ENCODE measurements at regions not wholly inside any gene's neighbourhood (a gene's known extent, or its start where the extent isn't known, plus 50 kb on each side); places are given as distances from the start of the nearest gene placed in this dataset.

DNA sequence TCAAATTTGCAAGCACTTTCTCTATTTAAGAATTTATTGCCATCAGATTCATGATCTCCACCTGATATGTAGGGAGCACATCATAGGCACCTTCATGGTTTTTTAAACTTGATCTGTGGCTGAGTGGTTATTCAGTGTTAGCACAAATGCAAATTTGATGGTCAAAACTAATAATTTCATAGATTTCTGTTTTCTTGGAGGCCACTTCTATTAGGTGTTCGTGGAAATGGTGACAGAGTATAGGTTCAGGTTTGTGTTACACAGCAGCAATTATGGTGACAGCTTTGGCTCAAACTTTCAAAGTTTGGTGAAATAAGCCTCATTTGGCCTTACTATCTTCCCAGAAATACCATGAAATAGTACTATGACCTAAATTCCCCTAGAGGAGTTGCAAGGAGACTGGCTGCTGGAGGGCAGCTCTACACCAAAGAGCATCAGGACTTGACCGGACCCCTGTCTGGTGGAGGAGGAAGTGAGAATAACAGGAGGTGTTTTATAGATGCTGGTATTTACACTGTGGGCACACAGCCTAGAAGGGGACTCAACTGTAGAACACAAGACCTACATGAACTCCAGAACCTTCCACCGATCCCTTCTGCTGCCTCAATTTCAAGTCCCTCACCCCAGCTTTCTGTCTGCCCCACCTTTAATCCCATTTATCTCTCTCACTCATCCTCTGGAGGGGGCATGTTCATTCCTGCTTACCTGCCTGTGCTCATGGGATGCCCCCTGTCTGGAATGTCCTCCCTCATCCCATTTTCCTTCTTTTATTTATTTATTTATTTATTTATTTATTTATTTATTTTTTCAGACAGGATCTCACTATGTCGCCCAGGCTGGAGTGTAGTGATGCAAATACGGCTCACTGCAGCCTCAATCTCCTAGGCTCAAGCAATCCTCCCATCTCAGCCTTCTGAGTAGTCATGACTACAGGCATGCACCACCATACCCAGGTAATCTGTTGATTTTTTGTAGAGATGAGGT lies 132.9 kb upstream of the SIX2 start:
- TF ChIP-seq FOXK2 (IDR thresholded peaks at IDR 0.05) = no peak
- no peak for TF ChIP-seq FOXM1 (IDR thresholded peaks at IDR 0.05; ENCODE audit: borderline replicate concordance)
- TF ChIP-seq BHLHE40 (IDR thresholded peaks at IDR 0.05; ENCODE audit: borderline replicate concordance) = no peak
- TF ChIP-seq SP1 (IDR thresholded peaks at IDR 0.05) = no peak
- no peak for TF ChIP-seq TARDBP (IDR thresholded peaks at IDR 0.05)
- TF ChIP-seq CTBP1 (IDR thresholded peaks at IDR 0.05; ENCODE audit: borderline replicate concordance) = no peak
